AG04449 (cell line): ENCODE measurements at regions not wholly inside any gene's neighbourhood (a gene's known extent, or its start where the extent isn't known, plus 50 kb on each side); places are given as distances from the start of the nearest gene placed in this dataset.

ENCODE experiments used
- CTCF ChIA-PET: fragments of 350-600 bp; formaldehyde crosslinking; extraction: SDS; loops from one replicate; lab custom pipeline; 2021; ENCODE audit warnings: antibody characterized with exemption; lab: Yijun Ruan, JAX
- POLR2A ChIA-PET: fragments of 400-600, 350-600 bp; formaldehyde crosslinking; extraction: SDS; loops from one replicate; lab custom pipeline; 2020; ENCODE audit warnings: antibody characterized with exemption, inconsistent platforms; lab: Yijun Ruan, JAX
- DNase-seq: peaks from one replicate; pipeline ENCODE4 v3.0.0-alpha.2; 2010; ENCODE audit warnings: low read depth, low spot score
- H3K4me3 ChIP-seq: 2 replicates; pipeline ENCODE4 v1.5.1; 2011; ENCODE audit warnings: low read depth, mild to moderate bottlenecking, control low read depth, low read length
- TF ChIP-seq, protein P1 (sequence below): IDR thresholded peaks from one replicate; pipeline ENCODE4 v1.5.1; 2011; ENCODE audit warnings: mild to moderate bottlenecking, moderate library complexity, low read length, control low read depth, inconsistent platforms; ENCODE audit not compliant: insufficient read depth; ENCODE audit errors: missing control alignments

DNA sequence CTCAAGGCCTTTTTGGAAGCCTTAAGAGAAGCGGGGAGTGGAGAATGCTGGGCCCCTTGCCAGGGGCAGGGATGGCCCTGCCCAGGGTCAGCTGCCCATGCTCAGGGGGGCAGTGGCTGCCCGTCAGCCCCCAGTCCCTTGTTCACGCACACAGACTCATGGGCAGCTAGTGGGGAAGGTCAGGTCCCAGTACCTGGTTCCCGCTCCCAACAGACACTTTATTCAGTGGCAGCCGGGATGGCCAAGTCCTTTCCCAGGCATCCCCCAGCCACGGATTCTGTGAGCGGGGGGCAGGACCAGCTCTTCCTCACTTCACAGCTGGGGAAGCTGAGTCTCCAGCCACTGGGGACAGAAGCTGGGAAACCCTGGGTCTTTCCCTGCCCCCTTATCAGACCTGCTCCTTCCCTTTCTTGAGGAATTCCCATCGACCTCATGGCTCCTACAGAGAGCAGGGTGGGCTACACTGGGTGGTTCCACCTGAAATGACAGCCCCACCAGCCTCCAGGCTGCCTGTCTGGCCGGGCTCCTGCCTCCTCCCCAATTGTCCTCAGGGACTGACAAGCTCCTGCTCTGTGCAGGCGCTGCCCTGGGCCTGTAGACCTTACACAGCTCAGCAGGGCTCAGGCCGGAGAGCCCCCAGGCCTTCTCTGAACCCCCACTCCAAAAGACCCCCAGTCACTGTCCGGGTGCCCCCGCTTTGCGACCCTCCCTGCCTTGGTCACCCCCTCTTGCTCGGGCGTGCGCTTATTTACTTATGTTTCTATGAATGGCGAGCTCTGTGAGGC is 61.0 kb upstream of the FGF3 start:
- no peak overlapping the region for H3K4me3 ChIP-seq
- ChIA-PET CTCF (interaction anchor here (0.9 to 3.4 kb wide), 3 partner anchors 10 to 28 kb away, joined by 3 to 13 read pairs (median 3); no protein-coding TSS in a partner anchor), POLR2A (no interaction called here)
- TF ChIP-seq, protein P1, sequence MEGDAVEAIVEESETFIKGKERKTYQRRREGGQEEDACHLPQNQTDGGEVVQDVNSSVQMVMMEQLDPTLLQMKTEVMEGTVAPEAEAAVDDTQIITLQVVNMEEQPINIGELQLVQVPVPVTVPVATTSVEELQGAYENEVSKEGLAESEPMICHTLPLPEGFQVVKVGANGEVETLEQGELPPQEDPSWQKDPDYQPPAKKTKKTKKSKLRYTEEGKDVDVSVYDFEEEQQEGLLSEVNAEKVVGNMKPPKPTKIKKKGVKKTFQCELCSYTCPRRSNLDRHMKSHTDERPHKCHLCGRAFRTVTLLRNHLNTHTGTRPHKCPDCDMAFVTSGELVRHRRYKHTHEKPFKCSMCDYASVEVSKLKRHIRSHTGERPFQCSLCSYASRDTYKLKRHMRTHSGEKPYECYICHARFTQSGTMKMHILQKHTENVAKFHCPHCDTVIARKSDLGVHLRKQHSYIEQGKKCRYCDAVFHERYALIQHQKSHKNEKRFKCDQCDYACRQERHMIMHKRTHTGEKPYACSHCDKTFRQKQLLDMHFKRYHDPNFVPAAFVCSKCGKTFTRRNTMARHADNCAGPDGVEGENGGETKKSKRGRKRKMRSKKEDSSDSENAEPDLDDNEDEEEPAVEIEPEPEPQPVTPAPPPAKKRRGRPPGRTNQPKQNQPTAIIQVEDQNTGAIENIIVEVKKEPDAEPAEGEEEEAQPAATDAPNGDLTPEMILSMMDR, result no peak
- no peak for DNase-seq

DNA sequence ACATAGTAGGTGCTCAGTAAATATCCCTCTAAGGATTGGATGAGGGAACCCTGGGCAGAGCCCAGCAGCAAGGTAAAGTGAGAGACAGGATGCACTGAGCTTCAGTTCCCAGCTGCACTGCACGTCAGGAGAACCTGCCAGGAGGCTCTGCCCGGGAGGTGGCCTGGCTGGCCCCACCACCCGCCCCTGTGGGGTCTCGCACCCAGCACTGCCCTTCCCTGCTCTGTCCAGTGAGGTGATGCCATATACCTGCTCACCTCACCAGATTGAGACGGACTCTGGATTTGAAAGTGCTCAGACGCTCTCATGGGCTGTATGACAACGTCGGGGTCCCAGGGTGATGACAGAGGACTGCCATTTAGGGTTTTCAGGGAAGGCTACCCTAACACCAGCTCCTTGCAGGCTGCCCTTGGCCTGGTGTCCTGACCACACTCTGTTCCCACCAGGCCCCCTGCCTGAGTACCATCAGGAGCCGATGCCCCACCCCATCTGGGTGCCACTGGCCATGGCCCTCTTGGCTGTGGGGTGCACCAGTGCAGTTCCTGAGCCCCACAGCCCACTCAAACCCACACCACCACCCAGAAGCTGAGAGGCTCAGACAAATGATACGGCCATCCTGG is 61.7 kb upstream of the FGF3 start:
- no peak overlapping the region for H3K4me3 ChIP-seq

DNA sequence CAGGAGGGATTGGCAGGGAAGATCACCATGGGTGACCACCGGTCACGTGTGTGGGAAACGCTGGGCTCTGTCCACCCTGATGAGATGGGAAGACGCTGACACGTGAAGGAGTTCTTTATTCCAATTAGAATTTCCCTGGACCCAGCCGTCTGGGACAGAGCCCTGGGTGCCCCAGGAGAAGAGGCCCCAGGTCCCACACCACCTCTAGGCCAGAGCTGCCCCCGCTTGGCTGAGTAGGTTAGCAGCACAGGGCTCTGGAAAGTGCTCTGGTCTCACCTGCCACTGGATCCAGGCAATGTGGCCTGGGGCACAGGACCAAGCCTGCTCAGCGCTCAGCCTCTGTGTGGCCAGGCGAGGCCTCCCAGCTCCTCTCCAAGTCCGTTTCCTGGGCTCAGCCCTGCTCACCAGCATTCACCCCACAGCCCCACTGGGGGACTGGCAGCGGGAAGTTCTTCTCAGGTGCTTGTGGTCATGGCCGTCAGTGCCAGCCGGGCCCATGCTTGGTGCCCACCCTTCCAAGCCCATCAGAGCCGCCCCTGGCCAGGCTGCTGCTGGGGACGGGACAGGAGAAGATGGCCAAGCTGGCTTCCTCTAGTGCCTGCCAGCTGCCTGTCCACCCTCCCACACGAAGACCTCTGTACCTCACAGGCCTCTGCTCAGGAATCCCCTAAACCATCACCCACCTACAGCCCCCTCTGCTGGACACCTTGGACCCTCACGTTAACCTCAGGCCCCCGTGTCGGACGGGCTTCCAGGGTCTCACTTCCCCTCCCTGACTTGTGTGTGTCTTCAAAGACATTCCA is 62.5 kb upstream of the FGF3 start:
- H3K4me3 ChIP-seq, result no peak overlapping the region
- TF ChIP-seq, protein P1, result no peak
- ChIA-PET CTCF (interaction anchor here (1.6 to 3.4 kb wide), 2 partner anchors 8 to 15 kb away, joined by 3 to 13 read pairs; no protein-coding TSS in a partner anchor), POLR2A (no interaction called here)
- no peak for DNase-seq

More for the DNA sequence above, 61.7 kb upstream of the FGF3 start:
- CTCF ChIA-PET, result interaction anchor here (0.9 to 3.4 kb wide), 3 partner anchors 9 to 28 kb away, joined by 3 to 13 read pairs (median 3); no protein-coding TSS in a partner anchor
- no peak for DNase-seq
- POLR2A ChIA-PET, result no interaction called here
- TF ChIP-seq, protein P1, result no peak

DNA sequence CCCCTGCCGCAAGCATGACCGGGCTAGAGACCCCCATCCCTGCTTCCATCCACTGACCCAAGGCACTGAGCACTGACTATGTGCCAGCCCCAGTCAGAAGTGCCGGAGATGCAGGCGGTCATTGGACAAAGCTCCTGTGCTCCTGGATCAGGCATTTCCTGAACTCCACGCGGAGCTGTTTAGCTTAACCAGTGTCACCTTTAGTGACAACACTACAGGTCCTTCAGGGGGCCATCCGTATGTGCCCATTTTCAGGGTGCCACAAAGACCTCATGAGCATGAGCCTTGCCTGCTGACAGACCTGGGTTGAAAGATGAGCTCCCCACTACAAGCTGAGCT is 63.0 kb upstream of the FGF3 start:
- POLR2A ChIA-PET, result no interaction called here

DNA sequence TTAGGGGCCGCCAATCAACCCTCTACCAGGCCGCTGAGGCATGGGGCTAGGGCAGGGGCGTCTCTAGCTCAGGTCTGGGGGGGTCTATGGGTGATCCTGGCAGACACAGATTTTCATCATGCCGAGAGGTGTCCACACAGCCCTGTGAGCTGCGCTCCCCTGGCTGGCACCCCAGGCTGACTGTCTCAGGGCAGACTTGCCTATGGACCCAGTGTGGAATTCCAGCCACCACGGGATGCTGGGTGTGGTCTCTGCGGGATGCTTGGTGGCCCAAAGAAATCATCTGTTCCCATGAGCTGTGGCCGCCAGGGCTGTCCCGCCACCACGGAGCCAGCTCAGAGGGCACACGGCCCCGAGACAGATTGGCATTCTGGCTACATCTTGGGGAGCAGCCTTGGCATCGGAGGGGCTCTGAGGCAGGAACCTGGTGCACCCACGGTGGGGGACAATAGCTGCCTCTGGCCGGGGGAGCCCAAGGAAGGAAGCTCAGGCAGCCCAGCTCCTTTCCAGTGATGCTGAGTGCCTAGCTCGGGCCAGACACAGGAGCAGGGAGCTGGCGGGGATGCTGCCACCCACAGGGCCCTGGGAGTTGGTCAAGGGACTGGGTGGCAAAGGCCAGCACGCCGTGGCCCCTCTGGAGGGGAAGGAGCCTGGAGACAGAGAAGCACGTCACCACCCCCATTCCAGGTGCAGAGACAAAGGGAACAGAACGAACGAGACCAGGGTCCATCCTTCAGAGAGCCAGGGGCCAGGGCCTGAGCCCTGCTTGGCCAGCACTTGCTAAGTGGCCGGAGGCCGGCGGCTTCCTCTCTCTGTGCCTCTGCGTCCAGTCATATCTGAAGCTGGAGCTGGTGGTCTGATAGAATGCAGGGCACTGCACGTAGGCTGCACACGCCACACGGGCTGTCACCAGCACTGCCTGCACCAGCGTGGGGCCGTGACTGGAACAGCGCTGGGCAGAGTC is 64.4 kb upstream of the FGF3 start:
- POLR2A ChIA-PET, result no interaction called here
- TF ChIP-seq, protein P1, result no peak
- CTCF ChIA-PET, result interaction anchor here (1.0 to 1.6 kb wide), 3 partner anchors 15 to 198 kb away, joined by 3 to 4 read pairs (median 3); no protein-coding TSS in a partner anchor
- no peak for DNase-seq
- no peak overlapping the region for H3K4me3 ChIP-seq

More for the DNA sequence above, 63.0 kb upstream of the FGF3 start:
- CTCF ChIA-PET, result no interaction called here
- DNase-seq, result no peak
- no peak overlapping the region for H3K4me3 ChIP-seq
- TF ChIP-seq, protein P1, result no peak
